Activated naive CD4-positive, alpha-beta T cell treated with Interleukin-2 at 50 U/mL for 16 hours (primary cell): ENCODE measurements at regions not wholly inside any gene's neighbourhood (a gene's known extent, or its start where the extent isn't known, plus 50 kb on each side); places are given as distances from the start of the nearest gene placed in this dataset.
"Not testable (repeated sequence)": the region's sequence is repeated elsewhere in the genome, so short reads cannot be mapped to it uniquely, and the experiment has no call there.

Experiments
- DNase-seq: peaks from one replicate; pipeline ENCODE4 v3.0.0-alpha.2; 2020

DNA sequence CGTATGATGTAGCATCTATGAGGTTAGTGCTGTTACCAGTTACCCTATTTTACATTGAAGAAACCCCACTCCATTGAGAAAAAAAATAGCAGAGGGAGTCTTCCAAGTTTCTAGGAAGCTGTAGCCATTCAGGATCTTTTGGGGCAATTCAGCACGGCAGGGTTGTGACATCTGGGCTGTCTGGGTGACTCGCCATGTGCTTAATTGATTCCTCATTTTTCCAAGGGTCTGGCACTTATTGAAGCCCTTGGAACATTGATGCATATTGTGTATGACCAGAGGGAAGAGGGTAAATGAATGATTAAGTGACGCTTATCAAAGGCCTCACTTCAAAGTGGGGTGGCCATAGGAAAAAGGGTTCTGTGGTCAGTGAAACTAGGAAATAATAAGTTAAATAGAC, 248.7 kb downstream of the ARHGAP12 start:
- DNase-seq: no peak

- no peak for DNase-seq
Observed at GRCh38 chr10:31678575-31679516, 249.8 kb downstream of the ARHGAP12 start.

DNA sequence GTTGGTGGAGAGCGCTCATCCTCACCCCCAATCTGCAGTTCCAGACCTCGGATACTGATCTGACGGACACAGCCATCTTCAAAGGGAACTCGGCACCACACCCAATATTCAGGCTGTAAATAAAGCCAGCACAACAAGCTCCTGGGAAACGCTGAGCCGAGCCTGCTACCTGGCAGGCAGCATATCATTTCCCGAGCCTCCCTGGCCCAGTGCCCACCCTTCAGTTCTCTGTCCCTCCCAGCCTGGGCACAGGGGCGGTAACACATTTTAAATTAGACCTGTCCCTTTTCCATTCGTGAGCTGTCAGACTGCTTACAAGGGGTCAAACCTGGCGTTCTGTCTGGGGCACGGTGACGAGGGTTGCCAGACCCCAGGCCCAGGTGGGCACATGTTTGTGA, 250.5 kb downstream of the ARHGAP12 start:
- DNase-seq: no peak

- DNase-seq: no peak
Observed at GRCh38 chr10:31677195-31678138, 251.2 kb downstream of the ARHGAP12 start.

- DNase-seq: no peak
Observed at GRCh38 chr10:31675726-31676125, 252.9 kb downstream of the ARHGAP12 start.

- DNase-seq: no peak
Observed at GRCh38 chr10:31669357-31669756, 259.3 kb downstream of the ARHGAP12 start.

GRCh38 chr10:31668326-31668725, 260.3 kb downstream of the ARHGAP12 start:
- no peak for DNase-seq

DNA sequence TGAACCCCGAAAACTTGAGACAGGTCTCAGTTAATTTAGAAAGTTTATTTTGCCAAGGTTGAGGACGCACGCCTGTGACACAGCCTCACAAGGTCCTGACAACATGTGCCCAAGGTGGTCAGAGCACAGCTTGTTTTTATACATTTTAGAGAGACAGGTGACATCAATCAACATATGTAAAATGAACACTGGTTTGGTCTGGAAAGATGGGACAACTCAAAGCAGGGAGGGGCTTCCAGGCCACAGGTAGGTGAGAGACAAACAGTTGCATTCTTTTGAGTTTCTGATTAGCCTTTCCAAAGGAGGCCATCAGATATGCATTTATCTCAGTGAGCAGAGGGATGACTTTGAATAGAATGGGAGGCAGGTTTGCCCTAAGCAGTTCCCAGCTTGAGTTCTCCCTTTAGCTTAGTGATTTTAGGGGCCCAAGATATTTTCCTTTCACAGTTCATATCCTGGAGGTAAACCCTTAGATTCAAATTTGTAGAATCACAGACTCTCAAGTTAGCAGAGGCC, 262.8 kb downstream of the ARHGAP12 start:
- DNase-seq: not testable (repeated sequence)

DNA sequence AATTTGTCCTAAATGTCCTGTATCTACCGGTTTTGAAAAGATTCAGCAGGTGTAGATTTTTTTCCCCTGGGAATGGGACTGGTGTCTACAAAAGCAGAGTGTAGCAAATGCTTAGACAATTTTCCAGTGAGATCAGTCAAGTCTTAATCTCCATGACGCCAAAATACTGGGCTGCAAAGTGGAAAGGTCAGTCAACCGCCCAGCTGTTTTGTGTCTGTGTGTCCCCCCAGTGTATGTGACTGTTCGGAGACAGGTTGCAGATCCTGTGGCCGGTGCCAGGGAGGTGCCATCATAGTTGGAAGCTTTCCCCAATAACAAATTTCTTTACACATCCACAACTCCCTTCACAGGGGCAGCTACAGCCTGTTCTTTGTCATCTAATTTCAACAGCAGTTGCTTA, 263.8 kb downstream of the ARHGAP12 start:
- no peak for DNase-seq

DNA sequence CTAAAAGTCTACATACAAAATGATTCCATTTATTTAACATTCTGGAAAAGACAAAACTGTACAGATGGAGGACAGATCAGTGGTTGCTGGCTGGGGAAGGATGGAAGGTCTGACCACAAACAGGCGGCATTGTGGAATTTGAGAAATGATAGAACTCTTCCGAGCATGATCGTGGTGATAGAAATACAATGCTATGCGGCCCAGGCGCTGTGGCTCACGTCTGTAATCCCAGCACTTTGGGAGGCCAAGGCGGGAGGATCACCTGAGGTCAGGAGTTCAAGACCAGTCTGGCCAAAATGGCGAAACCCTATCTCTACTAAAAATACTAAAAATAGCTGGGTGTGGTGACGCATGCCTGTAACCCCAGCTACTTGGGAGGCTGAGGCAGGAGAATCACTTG, 264.6 kb downstream of the ARHGAP12 start:
- DNase-seq: not testable (repeated sequence)

- no peak for DNase-seq
Observed at GRCh38 chr10:31660300-31660699, 268.3 kb downstream of the ARHGAP12 start.

GRCh38 chr10:31659665-31660064, 269.0 kb downstream of the ARHGAP12 start:
- no peak for DNase-seq

- DNase-seq: no peak
Observed at GRCh38 chr10:31657434-31657872, 271.2 kb downstream of the ARHGAP12 start.

- DNase-seq: no peak
Observed at GRCh38 chr10:31656851-31657433, 271.7 kb downstream of the ARHGAP12 start.

GRCh38 chr10:31652038-31652437, 276.6 kb downstream of the ARHGAP12 start:
- no peak for DNase-seq

- DNase-seq: no peak
Observed at GRCh38 chr10:31650010-31650409, 278.6 kb downstream of the ARHGAP12 start.

- no peak for DNase-seq
Observed at GRCh38 chr10:31648966-31649365, 279.7 kb downstream of the ARHGAP12 start.

GRCh38 chr10:31647861-31648260, 280.8 kb downstream of the ARHGAP12 start:
- no peak for DNase-seq

DNA sequence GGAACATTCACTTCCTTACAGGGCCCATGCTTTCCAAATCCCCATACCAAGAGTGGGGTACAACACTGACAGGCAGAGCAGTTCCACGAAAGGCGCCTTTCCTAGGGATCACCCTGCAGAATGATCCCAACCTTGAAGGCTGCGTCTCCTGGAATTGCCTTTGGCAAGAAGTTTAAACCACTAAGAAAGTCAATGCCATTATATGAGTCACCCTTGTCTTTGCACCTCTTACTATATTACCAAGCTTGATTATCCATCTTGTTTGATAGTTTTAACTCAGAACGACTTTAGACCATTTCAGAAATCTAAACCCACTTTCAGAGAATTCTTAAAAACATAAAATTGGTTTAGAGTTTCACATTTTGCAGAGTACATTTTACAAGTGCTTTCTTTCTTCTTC, 282.1 kb downstream of the ARHGAP12 start:
- DNase-seq: no peak

DNA sequence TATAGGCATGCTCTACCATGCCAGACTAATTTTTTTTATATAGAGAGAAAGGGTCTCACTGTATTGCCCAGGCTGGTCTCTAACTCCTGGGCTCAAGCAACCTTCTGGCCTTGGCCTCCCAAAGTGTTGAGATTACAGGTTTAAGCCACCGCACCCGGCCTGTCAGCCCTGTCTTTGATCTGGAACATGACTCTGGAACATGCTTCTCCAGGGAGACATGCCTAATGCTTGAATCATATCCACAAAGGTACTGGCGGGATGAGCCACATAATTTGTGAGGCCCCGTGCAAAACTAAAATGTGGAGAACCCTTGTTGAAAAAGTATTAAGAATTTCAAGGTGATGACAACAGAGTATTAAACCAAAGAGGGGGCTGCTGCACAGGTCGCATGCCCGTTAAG, 282.8 kb downstream of the ARHGAP12 start:
- no peak for DNase-seq

- DNase-seq: no peak
Observed at GRCh38 chr10:31644931-31645633, 283.5 kb downstream of the ARHGAP12 start.

- no peak for DNase-seq
Observed at GRCh38 chr10:31642281-31642680, 286.4 kb downstream of the ARHGAP12 start.
